ENCODE measurements at regions not wholly inside any gene's neighbourhood (a gene's known extent, or its start where the extent isn't known, plus 50 kb on each side); places are given as distances from the start of the nearest gene placed in this dataset.

- no peak overlapping the region for H3K27ac ChIP-seq
- WGBS, 2 donors, result 64 to 71% methylated on average over 4 of the region's 4 CpGs
- TF ChIP-seq POLR2A (IDR thresholded peaks at IDR 0.05), result no peak
- TF ChIP-seq, protein P1, sequence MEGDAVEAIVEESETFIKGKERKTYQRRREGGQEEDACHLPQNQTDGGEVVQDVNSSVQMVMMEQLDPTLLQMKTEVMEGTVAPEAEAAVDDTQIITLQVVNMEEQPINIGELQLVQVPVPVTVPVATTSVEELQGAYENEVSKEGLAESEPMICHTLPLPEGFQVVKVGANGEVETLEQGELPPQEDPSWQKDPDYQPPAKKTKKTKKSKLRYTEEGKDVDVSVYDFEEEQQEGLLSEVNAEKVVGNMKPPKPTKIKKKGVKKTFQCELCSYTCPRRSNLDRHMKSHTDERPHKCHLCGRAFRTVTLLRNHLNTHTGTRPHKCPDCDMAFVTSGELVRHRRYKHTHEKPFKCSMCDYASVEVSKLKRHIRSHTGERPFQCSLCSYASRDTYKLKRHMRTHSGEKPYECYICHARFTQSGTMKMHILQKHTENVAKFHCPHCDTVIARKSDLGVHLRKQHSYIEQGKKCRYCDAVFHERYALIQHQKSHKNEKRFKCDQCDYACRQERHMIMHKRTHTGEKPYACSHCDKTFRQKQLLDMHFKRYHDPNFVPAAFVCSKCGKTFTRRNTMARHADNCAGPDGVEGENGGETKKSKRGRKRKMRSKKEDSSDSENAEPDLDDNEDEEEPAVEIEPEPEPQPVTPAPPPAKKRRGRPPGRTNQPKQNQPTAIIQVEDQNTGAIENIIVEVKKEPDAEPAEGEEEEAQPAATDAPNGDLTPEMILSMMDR (IDR thresholded peaks at IDR 0.05), result no peak
- no peaks in the 10 kb centered on the region for H3K9me3 ChIP-seq
- intact Hi-C loops (cut with DNase I; ENCODE audit: low total_unique reads), result no loop called here
- no peaks in the 10 kb centered on the region for H3K4me1 ChIP-seq
- DNase-seq, result no peak
- no peak overlapping the region for H3K4me3 ChIP-seq
- H3K27me3 ChIP-seq, result no peaks in the 10 kb centered on the region
- no peaks in the 10 kb centered on the region for H3K36me3 ChIP-seq (ENCODE audit: low read depth, missing control alignments)
Observed at GRCh38 chr10:36640626-36641025, 484.8 kb upstream of the ANKRD30A start.

DNA sequence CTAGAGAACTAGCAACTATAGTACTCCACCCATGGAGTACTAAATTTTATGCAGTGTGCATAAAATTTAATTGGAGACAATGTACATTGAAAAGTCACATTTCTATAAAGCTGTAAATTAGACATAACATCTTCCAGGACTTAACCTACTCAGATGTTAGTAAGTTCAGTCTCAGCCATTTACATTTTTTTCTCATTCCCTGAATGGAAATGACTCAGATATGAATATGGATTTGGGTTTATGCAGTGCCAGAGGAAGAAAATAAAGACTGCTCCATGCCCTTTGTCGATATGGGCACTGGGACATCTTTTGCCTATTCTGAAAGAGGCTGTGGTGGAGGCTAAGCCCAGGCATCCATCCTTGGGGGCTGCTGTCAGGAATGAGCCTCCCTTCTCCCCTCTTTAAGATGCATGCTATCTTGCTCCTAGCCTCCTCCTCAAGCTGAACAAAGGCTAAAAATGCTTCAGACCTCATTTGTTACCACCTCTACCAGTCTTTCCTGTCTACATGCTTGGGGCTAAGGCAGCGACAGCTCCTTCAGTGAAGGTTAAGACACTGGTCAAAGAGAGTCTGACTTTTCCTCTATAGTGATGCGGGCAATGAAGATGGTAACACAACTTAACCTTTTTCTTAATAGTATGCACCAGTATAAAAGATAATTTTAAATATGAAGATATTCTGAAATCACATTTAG lies 486.8 kb upstream of the ANKRD30A start:
- DNase-seq, result no peak
- Histone ChIP-seq H3K36me3 (ENCODE audit: low read depth, missing control alignments) (no peaks in the 10 kb centered on the region), H3K27me3 (no peaks in the 10 kb centered on the region), H3K4me3 (no peak overlapping the region), H3K9me3 (no peaks in the 10 kb centered on the region), H3K27ac (no peak overlapping the region), H3K4me1 (no peaks in the 10 kb centered on the region)
- TF ChIP-seq POLR2A (IDR thresholded peaks at IDR 0.05), result no peak
- TF ChIP-seq, protein P1 (IDR thresholded peaks at IDR 0.05), result no peak
- 80 to 94% methylated on average over 3 of the region's 3 CpGs for WGBS, 2 donors
- intact Hi-C loops (cut with DNase I; ENCODE audit: low total_unique reads), result no loop called here

- Histone ChIP-seq H3K9me3 (no peaks in the 10 kb centered on the region), H3K36me3 (ENCODE audit: low read depth, missing control alignments) (no peaks in the 10 kb centered on the region), H3K4me3 (no peak overlapping the region), H3K4me1 (no peaks in the 10 kb centered on the region), H3K27ac (no peak overlapping the region), H3K27me3 (no peaks in the 10 kb centered on the region)
- intact Hi-C loops (cut with DNase I; ENCODE audit: low total_unique reads), result no loop called here
- TF ChIP-seq, protein P1 (IDR thresholded peaks at IDR 0.05), result no peak
- no peak for TF ChIP-seq POLR2A (IDR thresholded peaks at IDR 0.05)
- 75 to 79% methylated on average over 2 of the region's 2 CpGs for WGBS, 2 donors
- DNase-seq, result no peak
Observed at GRCh38 chr10:36636879-36637278, 488.5 kb upstream of the ANKRD30A start.

- intact Hi-C loops (cut with DNase I; ENCODE audit: low total_unique reads), result no loop called here
- Histone ChIP-seq H3K36me3 (ENCODE audit: low read depth, missing control alignments) (no peaks in the 10 kb centered on the region), H3K27me3 (no peaks in the 10 kb centered on the region), H3K4me1 (no peaks in the 10 kb centered on the region), H3K4me3 (no peak overlapping the region), H3K9me3 (no peaks in the 10 kb centered on the region), H3K27ac (no peak overlapping the region)
- DNase-seq, result no peak
- TF ChIP-seq, protein P1 (IDR thresholded peaks at IDR 0.05), result no peak
- no peak for TF ChIP-seq POLR2A (IDR thresholded peaks at IDR 0.05)
- WGBS, 2 donors, result 52 to 55% methylated on average over 1 of the region's 1 CpG
Observed at GRCh38 chr10:36636285-36636839, 489.0 kb upstream of the ANKRD30A start.

DNA sequence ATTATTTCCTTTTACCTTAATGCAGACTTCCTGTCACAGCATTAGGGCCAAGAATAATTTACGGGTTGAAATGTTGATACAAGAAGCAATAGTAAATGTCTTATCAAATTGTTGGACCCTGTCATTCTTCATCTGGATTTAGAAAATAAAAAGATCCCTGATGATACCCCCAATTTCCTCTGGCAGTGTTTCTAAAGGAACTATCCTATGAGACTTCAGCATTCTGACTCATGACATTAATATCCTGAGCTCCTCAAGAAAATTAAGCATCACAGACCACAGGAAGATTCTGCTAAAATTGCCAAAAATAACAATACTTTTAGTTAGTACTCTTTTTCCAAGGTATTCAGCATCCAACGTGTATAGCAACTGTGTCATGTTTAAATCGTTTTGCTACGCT lies 490.5 kb upstream of the ANKRD30A start:
- WGBS, 2 donors, result 64 to 66% methylated on average over 4 of the region's 4 CpGs
- no peak for TF ChIP-seq POLR2A (IDR thresholded peaks at IDR 0.05)
- TF ChIP-seq, protein P1 (IDR thresholded peaks at IDR 0.05), result no peak

More for the DNA sequence above, 490.5 kb upstream of the ANKRD30A start:
- Histone ChIP-seq H3K4me3 (no peak overlapping the region), H3K36me3 (ENCODE audit: low read depth, missing control alignments) (no peaks in the 10 kb centered on the region), H3K4me1 (no peaks in the 10 kb centered on the region), H3K27ac (no peak overlapping the region), H3K27me3 (no peaks in the 10 kb centered on the region), H3K9me3 (no peaks in the 10 kb centered on the region)
- intact Hi-C loops (cut with DNase I; ENCODE audit: low total_unique reads), result no loop called here
- DNase-seq, result no peak
